Embryonic facial prominence (tissue), 1 donor: ENCODE measurements at regions not wholly inside any gene's neighbourhood (a gene's known extent, or its start where the extent isn't known, plus 50 kb on each side); places are given as distances from the start of the nearest gene placed in this dataset.

Experiments
- DNase-seq: peaks from one replicate; pipeline ENCODE4 v3.0.0-alpha.2; 2016; ENCODE audit errors: extremely low spot score

- no peak for DNase-seq
Measured at GRCh38 chr16:72277749-72278148, 105.8 kb upstream of the PMFBP1 start.

GRCh38 chr16:72271699-72272240 is 99.8 kb upstream of the PMFBP1 start:
- DNase-seq: no peak

GRCh38 chr16:72270531-72270930 is 98.6 kb upstream of the PMFBP1 start:
- DNase-seq: no peak

- no peak for DNase-seq
Measured at GRCh38 chr16:72266836-72267235, 94.9 kb upstream of the PMFBP1 start.

GRCh38 chr16:72264771-72265170 is 92.8 kb upstream of the PMFBP1 start:
- no peak for DNase-seq

- DNase-seq: no peak
Measured at GRCh38 chr16:72262711-72263110, 90.8 kb upstream of the PMFBP1 start.

GRCh38 chr16:72261127-72261526 is 89.2 kb upstream of the PMFBP1 start:
- DNase-seq: no peak

GRCh38 chr16:72256398-72257066 is 84.6 kb upstream of the PMFBP1 start:
- no peak for DNase-seq

- DNase-seq: no peak
Measured at GRCh38 chr16:72255786-72256185, 83.8 kb upstream of the PMFBP1 start.

GRCh38 chr16:72247821-72248253 is 75.9 kb upstream of the PMFBP1 start:
- DNase-seq: no peak

- no peak for DNase-seq
Measured at GRCh38 chr16:72246423-72246822, 74.5 kb upstream of the PMFBP1 start.

GRCh38 chr16:72244853-72245252 is 72.9 kb upstream of the PMFBP1 start:
- DNase-seq: no peak

- DNase-seq: no peak
Measured at GRCh38 chr16:72243621-72244020, 71.7 kb upstream of the PMFBP1 start.

- no peak for DNase-seq
Measured at GRCh38 chr16:72242757-72243156, 70.8 kb upstream of the PMFBP1 start.

- DNase-seq: peak; percentile 48
Measured at GRCh38 chr16:72241930-72242329, 70.0 kb upstream of the PMFBP1 start.

GRCh38 chr16:72241008-72241407 is 69.1 kb upstream of the PMFBP1 start:
- no peak for DNase-seq

- no peak for DNase-seq
Measured at GRCh38 chr16:72240466-72240865, 68.5 kb upstream of the PMFBP1 start.

- no peak for DNase-seq
Measured at GRCh38 chr16:72236866-72237265, 64.9 kb upstream of the PMFBP1 start.

- DNase-seq: no peak
Measured at GRCh38 chr16:72234387-72234786, 62.4 kb upstream of the PMFBP1 start.

GRCh38 chr16:72228014-72228413 is 56.1 kb upstream of the PMFBP1 start:
- DNase-seq: no peak

GRCh38 chr16:72226136-72226535 is 54.2 kb upstream of the PMFBP1 start:
- DNase-seq: no peak

GRCh38 chr16:72224260-72224768 is 52.4 kb upstream of the PMFBP1 start:
- no peak for DNase-seq

- DNase-seq: no peak
Measured at GRCh38 chr16:72222503-72222902, 50.5 kb upstream of the PMFBP1 start.
